Naive B cell (primary cell): ENCODE measurements at regions not wholly inside any gene's neighbourhood (a gene's known extent, or its start where the extent isn't known, plus 50 kb on each side); places are given as distances from the start of the nearest gene placed in this dataset.
A peak's percentile ranks its signal among the peaks of the same experiment; 100 is the strongest.

Experiments used
- ATAC-seq, 2 donors: fragments of 150-1000 bp; cut with Tn5 transposase; 2 replicates each; pipeline ENCODE4 v1.10.0; 2021; ENCODE audit warnings: low read depth in 2 of 2, mild to moderate bottlenecking in 2 of 2, moderate library complexity in 2 of 2
- DNase-seq: peaks from one replicate; pipeline ENCODE4 v3.0.0; 2022
- H3K27ac Mint-ChIP-seq, 6 donors: one replicate each; pipeline ENCODE4 v1.8.0; 2020 to 2022; ENCODE audit warnings: mild to moderate bottlenecking in 6 of 6, mixed read lengths in 6 of 6, moderate library complexity in 5 of 6, inconsistent platforms in 2 of 6
- H3K27me3 Mint-ChIP-seq, 3 donors: one replicate each; pipeline ENCODE4 v1.8.0; 2021 to 2022; ENCODE audit warnings: mixed read lengths in 3 of 3, mild to moderate bottlenecking in 1 of 3
- H3K36me3 Mint-ChIP-seq, 2 donors: one replicate each; pipeline ENCODE4 v1.8.0; 2020 to 2022; ENCODE audit warnings: mixed read lengths in 2 of 2, inconsistent platforms in 1 of 2, mild to moderate bottlenecking in 1 of 2
- H3K4me1 Mint-ChIP-seq, 3 donors: one replicate each; pipeline ENCODE4 v1.8.0; 2020 to 2022; ENCODE audit warnings: mixed read lengths in 3 of 3, inconsistent platforms in 1 of 3, mild to moderate bottlenecking in 1 of 3, moderate library complexity in 1 of 3
- H3K4me3 Mint-ChIP-seq, 8 donors: one replicate each; pipeline ENCODE4 v1.8.0; 2020 to 2022; ENCODE audit warnings: mild to moderate bottlenecking in 8 of 8, mixed read lengths in 8 of 8, moderate library complexity in 8 of 8, inconsistent platforms in 2 of 8
- H3K9me3 Mint-ChIP-seq, 7 donors: one replicate each; pipeline ENCODE4 v1.8.0; 2020 to 2022; ENCODE audit warnings: mixed read lengths in 7 of 7, mild to moderate bottlenecking in 5 of 7, inconsistent platforms in 2 of 7, moderate library complexity in 1 of 7

DNA sequence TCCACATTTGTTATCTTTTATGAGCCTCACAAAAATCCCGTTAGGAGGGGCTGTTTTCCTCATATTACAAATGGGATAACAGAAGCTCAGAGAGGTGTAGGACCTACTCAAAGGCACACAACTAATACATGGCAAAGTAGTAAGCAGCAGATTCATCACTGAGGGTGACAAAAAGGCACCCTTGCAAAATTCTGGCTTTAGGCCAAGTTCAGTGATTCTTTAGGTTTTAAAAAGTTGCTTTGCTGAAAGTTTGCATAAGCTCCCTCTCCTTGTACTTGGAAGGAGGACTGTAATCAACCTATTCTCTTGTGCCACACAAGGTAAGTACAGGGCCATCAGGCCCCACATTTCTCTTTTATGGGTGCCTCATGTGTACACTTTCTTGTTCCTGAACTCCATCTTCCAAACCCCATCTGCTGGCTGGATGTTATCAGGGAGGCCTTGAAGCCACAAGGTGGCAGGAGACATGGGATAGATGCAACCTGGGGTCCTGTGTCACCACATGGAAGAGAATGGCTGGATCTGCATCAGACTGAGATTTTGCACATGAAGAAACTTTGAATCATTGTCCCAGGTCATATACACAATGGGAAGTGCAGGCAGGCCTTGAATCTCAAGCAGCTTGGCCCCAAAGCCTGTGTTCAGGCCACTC is 311.6 kb downstream of the MSX2 start:
- H3K36me3 Mint-ChIP-seq = no peaks in the 10 kb centered on the region
- ATAC-seq (no peak), DNase-seq (no peak)
- no peak overlapping the region for H3K4me3 Mint-ChIP-seq
- no peaks in the 10 kb centered on the region for H3K27me3 Mint-ChIP-seq
- H3K4me1 Mint-ChIP-seq = no peaks in the 10 kb centered on the region
- no peak overlapping the region for H3K27ac Mint-ChIP-seq
- peaks cover 0 to 9% (median 4%) of the 10 kb centered on the region in 7 donors for H3K9me3 Mint-ChIP-seq

- Mint-ChIP-seq H3K9me3 (peaks cover 0 to 9% (median 2%) of the 10 kb centered on the region in 7 donors), H3K4me3 (no peak overlapping the region), H3K36me3 (no peaks in the 10 kb centered on the region), H3K4me1 (no peaks in the 10 kb centered on the region), H3K27me3 (no peaks in the 10 kb centered on the region), H3K27ac (no peak overlapping the region)
- DNase-seq (no peak), ATAC-seq (no peak)
Observed at GRCh38 chr5:175034924-175035323, 310.5 kb downstream of the MSX2 start.

GRCh38 chr5:175032741-175033151 is 308.4 kb downstream of the MSX2 start:
- Mint-ChIP-seq H3K27ac (peak overlapping the region in 1 of 6 donors; percentile 7), H3K36me3 (no peaks in the 10 kb centered on the region), H3K4me3 (no peak overlapping the region), H3K27me3 (no peaks in the 10 kb centered on the region), H3K9me3 (peaks cover 0 to 10% (median 2%) of the 10 kb centered on the region in 7 donors), H3K4me1 (no peaks in the 10 kb centered on the region)
- ATAC-seq (no peak), DNase-seq (no peak)

- no peak for DNase-seq
- H3K27ac Mint-ChIP-seq = no peak overlapping the region
- H3K36me3 Mint-ChIP-seq = no peaks in the 10 kb centered on the region
- H3K27me3 Mint-ChIP-seq = no peaks in the 10 kb centered on the region
- no peaks in the 10 kb centered on the region for H3K4me1 Mint-ChIP-seq
- no peak for ATAC-seq
- no peak overlapping the region for H3K4me3 Mint-ChIP-seq
- H3K9me3 Mint-ChIP-seq = peaks cover 0 to 14% (median 2%) of the 10 kb centered on the region in 7 donors
Observed at GRCh38 chr5:175032013-175032412, 307.6 kb downstream of the MSX2 start.

GRCh38 chr5:175027390-175027789 is 303.0 kb downstream of the MSX2 start:
- no peak for ATAC-seq
- Mint-ChIP-seq H3K27ac (no peak overlapping the region), H3K9me3 (peaks cover 0 to 23% (median 17%) of the 10 kb centered on the region in 7 donors), H3K4me1 (no peaks in the 10 kb centered on the region), H3K4me3 (no peak overlapping the region), H3K27me3 (peaks cover 0 to 3% (median 0%) of the 10 kb centered on the region in 3 donors), H3K36me3 (no peaks in the 10 kb centered on the region)
- no peak for DNase-seq

DNA sequence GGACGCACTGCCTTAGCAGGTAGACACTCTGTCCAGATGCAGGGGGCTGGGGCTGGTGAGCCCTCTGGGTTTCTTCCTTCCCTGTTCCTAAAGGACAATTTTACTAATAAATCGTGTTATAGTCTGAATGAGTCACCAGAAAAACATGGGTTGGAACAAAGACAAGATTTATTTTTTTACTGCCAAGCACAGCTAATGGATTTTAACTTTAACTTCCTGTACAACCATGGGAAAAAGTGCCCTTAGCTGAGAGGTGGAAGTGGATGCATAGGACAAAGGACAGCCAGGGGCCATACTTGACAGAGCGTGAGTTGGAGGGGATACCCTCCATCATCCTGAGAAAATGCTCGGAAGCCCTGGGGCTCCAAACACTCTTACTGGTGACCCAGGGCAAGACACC is 300.7 kb downstream of the MSX2 start:
- Mint-ChIP-seq H3K27ac (no peak overlapping the region), H3K36me3 (no peaks in the 10 kb centered on the region), H3K4me1 (no peaks in the 10 kb centered on the region), H3K9me3 (peaks cover 0 to 22% (median 15%) of the 10 kb centered on the region in 7 donors), H3K4me3 (no peak overlapping the region), H3K27me3 (peaks cover 0 to 5% (median 3%) of the 10 kb centered on the region in 3 donors)
- DNase-seq (no peak), ATAC-seq (no peak)

GRCh38 chr5:175021841-175022625 is 297.7 kb downstream of the MSX2 start:
- Mint-ChIP-seq H3K4me1 (no peaks in the 10 kb centered on the region), H3K27me3 (peaks cover 0 to 5% (median 3%) of the 10 kb centered on the region in 3 donors), H3K27ac (no peak overlapping the region), H3K4me3 (no peak overlapping the region), H3K9me3 (peaks cover 0 to 15% (median 13%) of the 10 kb centered on the region in 7 donors), H3K36me3 (no peaks in the 10 kb centered on the region)
- no peak for ATAC-seq
- DNase-seq = no peak

DNA sequence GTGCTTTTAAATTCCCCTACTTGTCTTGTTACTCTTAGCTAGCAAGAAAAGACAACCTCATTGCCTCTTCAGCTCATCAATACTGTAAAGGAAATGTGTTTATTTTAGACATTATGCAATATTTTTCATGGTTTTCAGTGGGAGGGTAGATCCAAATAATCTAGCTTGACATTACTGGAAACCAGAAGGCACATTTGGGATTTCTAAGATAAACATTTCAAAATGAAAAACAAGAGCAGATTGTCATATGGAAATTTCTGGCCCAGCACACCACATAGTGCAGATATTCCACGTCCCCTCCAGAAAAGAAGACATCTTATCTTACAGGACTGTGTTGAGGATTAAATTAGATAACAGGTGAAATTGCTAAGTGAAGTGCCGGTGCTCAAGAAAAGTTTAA is 296.9 kb downstream of the MSX2 start:
- Mint-ChIP-seq H3K27ac (no peak overlapping the region), H3K36me3 (no peaks in the 10 kb centered on the region), H3K4me3 (no peak overlapping the region), H3K27me3 (peaks cover 0 to 5% (median 2%) of the 10 kb centered on the region in 3 donors), H3K4me1 (no peaks in the 10 kb centered on the region), H3K9me3 (peaks cover 0 to 14% (median 9%) of the 10 kb centered on the region in 7 donors)
- no peak for ATAC-seq
- DNase-seq = no peak

- Mint-ChIP-seq H3K27me3 (no peaks in the 10 kb centered on the region), H3K27ac (no peak overlapping the region), H3K36me3 (no peaks in the 10 kb centered on the region), H3K4me3 (no peak overlapping the region), H3K4me1 (no peaks in the 10 kb centered on the region), H3K9me3 (peaks cover 0 to 6% (median 0%) of the 10 kb centered on the region in 7 donors)
- no peak for ATAC-seq
- DNase-seq = no peak
Observed at GRCh38 chr5:175015028-175015685, 290.8 kb downstream of the MSX2 start.

DNA sequence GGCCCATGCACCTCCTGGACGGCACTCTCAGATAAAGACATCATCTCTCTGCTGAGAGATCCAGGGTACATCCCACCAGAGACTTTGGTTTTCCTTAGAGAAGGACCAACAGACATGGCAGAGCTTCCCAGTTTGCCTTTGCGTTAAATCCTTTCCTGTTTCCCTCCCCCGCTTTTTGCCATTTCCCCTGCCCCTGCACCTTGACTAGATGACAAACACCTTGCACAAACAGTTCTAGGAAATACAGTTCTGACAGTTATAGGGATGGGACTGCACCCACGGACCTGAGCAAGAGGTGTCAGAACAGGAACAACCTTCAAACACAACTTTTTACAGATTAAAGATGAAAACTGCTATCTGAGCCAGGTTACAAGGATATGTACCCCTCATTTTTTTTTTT is 288.9 kb downstream of the MSX2 start:
- H3K36me3 Mint-ChIP-seq = no peaks in the 10 kb centered on the region
- H3K9me3 Mint-ChIP-seq = peaks cover 0 to 8% (median 3%) of the 10 kb centered on the region in 7 donors
- H3K4me1 Mint-ChIP-seq = no peaks in the 10 kb centered on the region
- H3K27ac Mint-ChIP-seq = no peak overlapping the region
- ATAC-seq (no peak), DNase-seq (no peak)
- no peak overlapping the region for H3K4me3 Mint-ChIP-seq
- no peaks in the 10 kb centered on the region for H3K27me3 Mint-ChIP-seq

- Mint-ChIP-seq H3K27ac (no peak overlapping the region), H3K4me1 (no peaks in the 10 kb centered on the region), H3K36me3 (no peaks in the 10 kb centered on the region), H3K9me3 (peaks cover 0 to 8% (median 3%) of the 10 kb centered on the region in 7 donors), H3K4me3 (no peak overlapping the region), H3K27me3 (no peaks in the 10 kb centered on the region)
- DNase-seq (no peak), ATAC-seq (no peak)
Observed at GRCh38 chr5:175012267-175012666, 287.9 kb downstream of the MSX2 start.

DNA sequence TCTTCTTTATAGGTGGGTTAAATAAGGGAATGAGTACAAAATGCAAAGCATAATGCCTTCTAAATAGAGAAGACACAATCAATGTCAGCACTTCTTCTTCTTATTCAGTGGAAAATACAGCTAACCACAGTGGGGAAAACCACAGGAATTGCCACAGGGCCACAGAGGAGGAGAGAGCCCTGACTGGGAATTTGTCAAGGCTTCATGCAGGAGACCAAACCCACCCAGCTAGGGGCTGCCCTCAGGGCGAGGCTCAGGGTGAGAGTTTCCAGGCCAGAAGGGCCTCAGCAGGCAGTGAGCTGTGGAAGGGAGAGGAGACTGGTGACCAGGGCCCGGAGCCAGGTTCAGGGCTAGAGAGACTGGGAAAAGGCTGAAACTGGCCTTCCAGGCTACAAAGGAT is 279.1 kb downstream of the MSX2 start:
- no peaks in the 10 kb centered on the region for H3K4me1 Mint-ChIP-seq
- ATAC-seq = no peak
- H3K9me3 Mint-ChIP-seq = peaks cover 4 to 26% (median 8%) of the 10 kb centered on the region in 7 donors
- no peak overlapping the region for H3K27ac Mint-ChIP-seq
- no peak overlapping the region for H3K4me3 Mint-ChIP-seq
- no peak for DNase-seq
- peaks cover 0 to 20% of the 10 kb centered on the region in 2 donors for H3K36me3 Mint-ChIP-seq
- peaks cover 0 to 14% (median 0%) of the 10 kb centered on the region in 3 donors for H3K27me3 Mint-ChIP-seq

DNA sequence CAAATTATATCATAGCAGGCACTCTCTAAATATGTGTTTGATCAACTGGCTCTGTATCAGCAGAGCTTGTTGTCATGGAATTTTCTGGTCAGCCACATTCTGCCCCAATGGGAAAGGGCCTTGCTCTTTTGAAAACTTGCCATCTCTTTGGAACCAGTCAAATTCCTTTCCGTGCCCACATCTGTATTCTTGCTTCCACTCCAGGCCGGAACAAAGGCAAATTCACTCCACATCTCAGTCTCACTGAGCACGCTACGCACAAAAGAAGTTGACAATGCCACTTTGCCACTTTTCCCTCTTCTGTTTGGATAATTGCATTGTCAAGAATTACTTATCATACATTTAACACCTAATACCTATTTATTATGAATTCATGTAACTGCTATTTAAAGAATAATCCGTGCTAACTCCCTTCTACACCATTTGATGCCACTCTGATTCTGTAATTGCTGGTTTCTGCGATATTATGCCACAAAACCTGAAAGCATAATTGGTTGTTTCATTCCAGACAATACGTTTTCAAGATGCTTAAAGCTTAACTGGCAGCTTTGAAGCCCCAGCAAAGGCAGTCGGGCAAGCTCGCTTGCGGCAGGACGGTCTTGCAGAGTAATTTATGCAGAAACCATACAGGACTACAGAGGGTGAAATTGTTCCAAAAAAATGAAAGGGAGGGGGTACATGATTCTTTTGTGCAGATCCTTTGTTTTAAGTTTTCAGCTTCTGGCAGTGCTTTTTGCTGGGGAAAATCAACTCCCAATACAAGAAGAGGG is 277.7 kb downstream of the MSX2 start:
- DNase-seq (no peak), ATAC-seq (no peak)
- Mint-ChIP-seq H3K4me1 (no peaks in the 10 kb centered on the region), H3K27me3 (peaks cover 0 to 14% (median 0%) of the 10 kb centered on the region in 3 donors), H3K27ac (no peak overlapping the region), H3K9me3 (peaks cover 7 to 39% (median 11%) of the 10 kb centered on the region in 7 donors), H3K4me3 (no peak overlapping the region), H3K36me3 (peaks cover 0 to 20% of the 10 kb centered on the region in 2 donors)
